AG04450 (cell line): ENCODE measurements at regions not wholly inside any gene's neighbourhood (a gene's known extent, or its start where the extent isn't known, plus 50 kb on each side); places are given as distances from the start of the nearest gene placed in this dataset.

Experiments used
- CTCF ChIA-PET: fragments of 300-600, 350-600 bp; formaldehyde crosslinking; extraction: SDS; loops from one replicate; lab custom pipeline; 2022; ENCODE audit warnings: antibody characterized with exemption, inconsistent platforms; lab: Charles Lee
- POLR2A ChIA-PET: fragments of 350-600 bp; formaldehyde crosslinking; extraction: SDS; loops from one replicate; lab custom pipeline; 2021; ENCODE audit warnings: antibody characterized with exemption, inconsistent platforms; lab: Yijun Ruan, JAX
- DNase-seq: peaks from one replicate; pipeline ENCODE4 v3.0.0-alpha.2; 2011; ENCODE audit warnings: low read depth, low spot score
- H3K27ac ChIP-seq: one replicate; pipeline ENCODE4 v1.5.1; 2012; ENCODE audit warnings: low read depth, low read length, control low read depth
- H3K27me3 ChIP-seq: one replicate; pipeline ENCODE4 v1.6.0; 2012; ENCODE audit warnings: low read length; ENCODE audit not compliant: control insufficient read depth, insufficient read depth
- H3K4me3 ChIP-seq: 2 replicates; pipeline ENCODE4 v1.5.1; 2011; ENCODE audit warnings: mild to moderate bottlenecking, low read depth, low read length, control low read depth
- H3K9me3 ChIP-seq: 2 replicates; pipeline ENCODE4 v1.5.1; 2012; ENCODE audit warnings: low read length; ENCODE audit not compliant: control insufficient read depth, insufficient read depth
- TF ChIP-seq, protein P1 (sequence below): IDR thresholded peaks from 2 replicates; pipeline ENCODE4 v1.5.1; 2011; ENCODE audit warnings: low read depth, low read length, control low read depth, inconsistent platforms

GRCh38 chr4:148747721-148748268 lies 305.6 kb upstream of the NR3C2 start:
- Histone ChIP-seq H3K27me3 (no peaks in the 10 kb centered on the region), H3K9me3 (no peaks in the 10 kb centered on the region), H3K4me3 (no peak overlapping the region), H3K27ac (no peak overlapping the region)
- TF ChIP-seq, protein P1, sequence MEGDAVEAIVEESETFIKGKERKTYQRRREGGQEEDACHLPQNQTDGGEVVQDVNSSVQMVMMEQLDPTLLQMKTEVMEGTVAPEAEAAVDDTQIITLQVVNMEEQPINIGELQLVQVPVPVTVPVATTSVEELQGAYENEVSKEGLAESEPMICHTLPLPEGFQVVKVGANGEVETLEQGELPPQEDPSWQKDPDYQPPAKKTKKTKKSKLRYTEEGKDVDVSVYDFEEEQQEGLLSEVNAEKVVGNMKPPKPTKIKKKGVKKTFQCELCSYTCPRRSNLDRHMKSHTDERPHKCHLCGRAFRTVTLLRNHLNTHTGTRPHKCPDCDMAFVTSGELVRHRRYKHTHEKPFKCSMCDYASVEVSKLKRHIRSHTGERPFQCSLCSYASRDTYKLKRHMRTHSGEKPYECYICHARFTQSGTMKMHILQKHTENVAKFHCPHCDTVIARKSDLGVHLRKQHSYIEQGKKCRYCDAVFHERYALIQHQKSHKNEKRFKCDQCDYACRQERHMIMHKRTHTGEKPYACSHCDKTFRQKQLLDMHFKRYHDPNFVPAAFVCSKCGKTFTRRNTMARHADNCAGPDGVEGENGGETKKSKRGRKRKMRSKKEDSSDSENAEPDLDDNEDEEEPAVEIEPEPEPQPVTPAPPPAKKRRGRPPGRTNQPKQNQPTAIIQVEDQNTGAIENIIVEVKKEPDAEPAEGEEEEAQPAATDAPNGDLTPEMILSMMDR = no peak
- ChIA-PET POLR2A (no interaction called here), CTCF (no interaction called here)
- DNase-seq = no peak

DNA sequence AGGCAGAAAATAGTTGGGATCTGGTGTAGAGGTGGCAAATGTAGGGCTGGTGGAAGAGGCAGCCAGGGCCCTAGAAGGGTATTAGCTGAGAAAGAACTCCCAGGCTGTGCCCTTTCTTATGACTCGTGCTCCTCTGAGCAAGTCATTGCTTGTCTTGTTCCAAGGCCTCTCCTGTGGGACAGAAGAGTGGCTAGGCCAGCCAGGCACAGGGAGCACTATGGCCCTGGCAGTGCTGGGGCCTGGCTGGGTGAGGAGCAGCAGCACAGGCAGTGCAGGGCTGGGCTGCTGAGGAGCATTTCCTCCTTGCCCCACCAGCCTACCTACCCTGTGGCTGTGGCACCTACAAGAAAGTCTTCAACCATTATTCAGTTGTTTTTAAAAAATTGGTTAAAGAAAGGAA lies 298.5 kb upstream of the NR3C2 start:
- H3K9me3 ChIP-seq = peaks cover 4% of the 10 kb centered on the region
- H3K4me3 ChIP-seq = no peak overlapping the region
- TF ChIP-seq, protein P1 = no peak
- DNase-seq = no peak
- no peaks in the 10 kb centered on the region for H3K27me3 ChIP-seq
- ChIA-PET CTCF (no interaction called here), POLR2A (no interaction called here)
- no peak overlapping the region for H3K27ac ChIP-seq

GRCh38 chr4:148737061-148737770 lies 295.0 kb upstream of the NR3C2 start:
- Histone ChIP-seq H3K27me3 (no peaks in the 10 kb centered on the region), H3K9me3 (peaks cover 4% of the 10 kb centered on the region), H3K27ac (no peak overlapping the region), H3K4me3 (no peak overlapping the region)
- POLR2A ChIA-PET = no interaction called here
- TF ChIP-seq, protein P1 = no peak
- CTCF ChIA-PET = no interaction called here
- no peak for DNase-seq

DNA sequence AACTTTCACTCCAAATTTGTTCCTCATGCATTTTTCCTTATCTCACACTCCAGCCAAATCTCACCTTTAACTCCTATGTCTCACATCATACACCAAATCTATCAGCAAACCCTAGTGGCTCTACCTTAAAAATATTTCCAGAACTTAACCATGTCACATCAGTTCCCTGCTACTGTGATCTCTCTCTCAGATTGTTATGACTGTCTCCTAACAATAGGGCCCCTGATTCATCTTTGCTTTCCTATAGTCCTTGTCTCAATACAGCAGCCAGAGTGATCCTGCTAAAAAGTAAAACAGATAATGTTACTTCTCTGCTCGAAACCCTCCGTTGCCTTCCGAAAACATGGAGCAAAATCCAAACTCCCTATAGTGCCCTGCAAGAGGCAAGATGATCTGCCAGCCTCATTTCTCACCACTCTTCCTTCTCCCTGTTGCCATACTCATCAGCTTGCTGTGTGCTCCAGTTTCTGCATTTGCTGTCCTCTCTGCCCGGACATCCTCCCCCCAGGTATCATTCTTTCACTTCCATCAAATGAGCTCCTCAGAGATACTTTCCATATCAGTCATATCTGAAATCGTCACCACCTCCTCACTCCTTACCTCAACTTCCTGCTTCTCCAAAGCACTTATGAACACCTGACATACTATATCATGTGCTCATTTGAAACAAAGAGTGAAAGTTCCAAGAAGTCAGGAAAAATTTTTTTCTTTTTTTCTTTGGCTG lies 293.4 kb upstream of the NR3C2 start:
- Histone ChIP-seq H3K27ac (no peak overlapping the region), H3K27me3 (no peaks in the 10 kb centered on the region), H3K4me3 (no peak overlapping the region), H3K9me3 (peaks cover 1% of the 10 kb centered on the region)
- ChIA-PET POLR2A (no interaction called here), CTCF (no interaction called here)
- no peak for DNase-seq
- TF ChIP-seq, protein P1 = no peak

DNA sequence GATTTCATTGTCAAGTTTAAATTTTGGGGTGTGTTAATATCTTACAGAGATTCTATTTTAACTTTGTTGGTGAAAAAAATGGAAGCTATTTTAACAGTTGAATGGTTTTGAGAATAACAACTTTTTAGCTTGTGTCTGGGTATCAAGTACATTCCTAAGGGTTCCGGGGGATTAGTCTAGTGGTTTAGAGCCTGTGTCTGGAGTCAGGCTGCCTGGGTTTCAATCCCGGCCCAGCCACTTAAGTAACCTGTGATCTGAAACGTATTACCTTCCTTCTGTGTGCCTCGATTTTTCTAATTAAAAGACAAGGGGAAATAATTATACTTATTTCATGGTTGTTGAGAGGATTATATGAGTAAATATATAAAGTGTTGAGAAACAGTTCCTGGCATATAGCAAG lies 288.6 kb upstream of the NR3C2 start:
- H3K4me3 ChIP-seq = no peak overlapping the region
- POLR2A ChIA-PET = no interaction called here
- DNase-seq = no peak
- H3K27ac ChIP-seq = no peak overlapping the region
- no peaks in the 10 kb centered on the region for H3K9me3 ChIP-seq
- H3K27me3 ChIP-seq = no peaks in the 10 kb centered on the region
- CTCF ChIA-PET = no interaction called here
- TF ChIP-seq, protein P1 = no peak
